Fibroblast of the aortic adventitia (primary cell): ENCODE measurements at regions not wholly inside any gene's neighbourhood (a gene's known extent, or its start where the extent isn't known, plus 50 kb on each side); places are given as distances from the start of the nearest gene placed in this dataset.
A peak's percentile ranks its signal among the peaks of the same experiment; 100 is the strongest.

Source experiments
- DNase-seq: peaks from one replicate; pipeline ENCODE4 v3.0.0-alpha.2; 2010; ENCODE audit warnings: low read depth
- H3K4me3 ChIP-seq: 2 replicates; pipeline ENCODE4 v1.5.1; 2011; ENCODE audit warnings: low read depth, mild to moderate bottlenecking, control low read depth, low read length, moderate library complexity
- CTCF ChIP-seq: IDR thresholded peaks from 2 replicates; pipeline ENCODE4 v1.5.1; 2011; ENCODE audit warnings: mild to moderate bottlenecking, low read length, control low read depth, inconsistent platforms; ENCODE audit not compliant: insufficient read depth

GRCh38 chr7:25389489-25390106, 161.3 kb upstream of the NPVF start:
- TF ChIP-seq CTCF = peak; percentile 56
- H3K4me3 ChIP-seq = no peak overlapping the region
- peak; percentile 74 for DNase-seq

GRCh38 chr7:25391295-25391861, 163.1 kb upstream of the NPVF start:
- TF ChIP-seq CTCF = peak; percentile 44
- peak; percentile 56 for DNase-seq
- no peak overlapping the region for H3K4me3 ChIP-seq

GRCh38 chr7:25391961-25392587, 163.8 kb upstream of the NPVF start:
- TF ChIP-seq CTCF = no peak
- no peak for DNase-seq
- no peak overlapping the region for H3K4me3 ChIP-seq

- no peak for DNase-seq
- no peak overlapping the region for H3K4me3 ChIP-seq
- TF ChIP-seq CTCF = no peak
Observed at GRCh38 chr7:25392588-25393338, 164.5 kb upstream of the NPVF start.

GRCh38 chr7:25395976-25396375, 167.7 kb upstream of the NPVF start:
- H3K4me3 ChIP-seq = no peak overlapping the region
- no peak for DNase-seq
- TF ChIP-seq CTCF = no peak

GRCh38 chr7:25396668-25397067, 168.4 kb upstream of the NPVF start:
- no peak for TF ChIP-seq CTCF
- H3K4me3 ChIP-seq = no peak overlapping the region
- DNase-seq = no peak
